ENCODE measurements at regions not wholly inside any gene's neighbourhood (a gene's known extent, or its start where the extent isn't known, plus 50 kb on each side); places are given as distances from the start of the nearest gene placed in this dataset.

DNA sequence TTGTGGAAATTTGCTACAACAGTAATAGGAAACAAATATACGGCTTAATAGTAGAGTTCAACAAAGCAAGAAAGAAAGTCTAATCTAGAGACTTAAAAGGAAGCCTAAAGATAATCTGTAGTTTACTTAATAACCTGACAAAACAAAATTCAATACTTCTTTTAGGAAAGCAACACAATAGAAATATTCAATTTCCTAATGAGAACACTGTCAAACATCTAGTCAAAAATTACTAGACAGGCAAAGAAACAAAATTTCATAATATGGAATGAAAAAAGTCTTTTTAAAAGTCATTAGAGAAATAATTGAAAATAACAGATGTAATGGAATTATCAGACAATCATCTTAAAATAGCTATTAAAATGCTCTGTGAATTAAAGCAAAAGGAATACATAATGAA is 692.5 kb upstream of the ADAMTS16 start:
- FAIRE-seq = no peak
- DNase-seq (ENCODE audit: low spot score) = no peak

DNA sequence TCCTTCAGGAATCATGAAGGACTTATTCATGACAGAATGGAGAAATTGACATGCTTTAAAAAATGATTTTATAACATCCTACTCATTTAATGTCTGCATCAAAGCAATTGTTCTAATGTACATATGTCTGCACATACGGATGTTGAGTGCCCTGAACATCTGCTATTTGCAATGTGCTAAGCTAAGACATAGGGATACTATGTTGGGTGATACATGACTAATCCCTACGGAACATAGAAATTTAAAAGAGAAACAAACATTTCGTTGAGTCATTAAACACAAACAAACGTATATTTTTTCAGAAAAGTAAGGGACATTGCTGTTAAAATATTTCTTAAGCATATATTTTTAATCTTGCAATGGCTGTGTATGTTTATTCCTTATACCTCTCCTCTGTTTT is 686.5 kb upstream of the ADAMTS16 start:
- DNase-seq (ENCODE audit: low spot score) (no peak), FAIRE-seq (no peak)

DNA sequence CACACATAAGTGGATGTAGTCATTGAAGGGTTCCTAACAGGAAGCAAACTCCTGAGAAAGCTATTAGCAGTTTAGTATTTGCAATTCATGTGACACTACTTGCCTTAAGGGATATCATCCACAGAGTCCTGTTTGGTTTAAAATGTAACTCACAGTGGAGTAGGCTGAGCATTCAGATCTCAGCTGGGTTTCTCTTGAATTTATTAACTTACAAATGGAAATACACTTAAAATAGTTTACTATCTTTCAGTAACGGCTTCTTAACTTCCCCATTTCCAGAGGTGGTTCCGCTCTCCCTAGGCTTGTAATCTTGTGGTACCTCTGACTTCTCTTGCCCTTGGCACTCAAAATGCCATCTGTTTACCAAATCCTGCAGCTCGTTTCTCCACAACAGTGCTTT is 660.7 kb upstream of the ADAMTS16 start:
- no peak for FAIRE-seq

DNA sequence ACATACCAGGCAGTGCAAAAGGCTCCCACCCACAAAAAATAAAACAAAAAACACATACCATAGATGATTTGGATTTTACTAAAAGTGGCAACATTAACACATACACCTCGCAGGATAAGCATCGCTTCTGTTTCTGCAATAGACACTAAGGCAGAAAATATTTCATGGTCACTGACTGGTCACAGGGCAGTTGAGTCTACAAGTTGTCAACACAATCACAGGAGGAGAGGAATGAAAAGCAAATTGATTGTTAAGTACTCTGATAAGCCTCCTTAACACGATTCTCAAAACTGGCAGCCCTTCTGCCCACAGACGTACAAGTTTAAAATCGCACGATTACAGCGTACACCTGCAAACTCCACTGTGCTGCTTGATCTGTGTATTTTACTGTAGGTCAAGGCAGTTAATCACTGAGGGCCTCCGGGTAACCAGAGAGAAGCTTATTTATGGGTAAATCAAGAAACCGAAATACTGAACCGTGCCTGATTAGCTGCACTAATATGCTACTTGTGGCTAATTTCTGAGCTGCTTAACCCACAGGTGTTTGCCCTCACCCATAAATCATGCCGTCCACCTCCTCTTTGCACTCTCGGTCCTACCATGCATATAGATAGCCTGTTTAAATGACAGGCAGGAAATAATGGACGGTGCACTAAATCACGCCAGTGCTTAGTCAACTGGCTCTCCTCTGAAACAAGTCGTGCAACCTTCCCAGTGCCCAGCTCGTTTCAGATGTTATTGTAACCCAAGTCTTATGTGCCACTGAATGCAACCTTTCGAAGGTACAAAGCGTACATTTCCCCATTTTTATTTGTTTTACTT is 659.4 kb upstream of the ADAMTS16 start:
- no peak for DNase-seq (ENCODE audit: low spot score)
- no peak for FAIRE-seq

More for the DNA sequence above, 660.7 kb upstream of the ADAMTS16 start:
- no peak for DNase-seq (ENCODE audit: low spot score)

DNA sequence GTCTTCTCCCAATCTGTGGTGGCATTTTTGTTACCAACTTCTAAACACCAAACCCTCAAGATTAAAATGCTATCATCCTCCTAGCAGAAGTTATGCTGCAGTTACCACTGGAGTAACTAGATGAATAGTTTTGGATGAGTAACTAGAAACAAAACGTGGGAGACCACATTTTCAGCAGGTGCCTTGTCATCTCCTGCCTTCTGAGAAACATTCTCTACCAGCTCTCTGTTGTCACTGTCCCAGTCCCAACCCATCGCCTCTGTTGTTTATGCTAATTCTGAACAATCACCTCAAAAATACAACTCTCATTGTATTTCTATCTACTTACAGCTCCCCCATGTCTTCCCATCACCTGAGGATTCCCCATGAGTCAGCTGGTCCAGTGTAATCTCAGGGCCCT is 652.5 kb upstream of the ADAMTS16 start:
- FAIRE-seq (no peak), DNase-seq (ENCODE audit: low spot score) (no peak)

DNA sequence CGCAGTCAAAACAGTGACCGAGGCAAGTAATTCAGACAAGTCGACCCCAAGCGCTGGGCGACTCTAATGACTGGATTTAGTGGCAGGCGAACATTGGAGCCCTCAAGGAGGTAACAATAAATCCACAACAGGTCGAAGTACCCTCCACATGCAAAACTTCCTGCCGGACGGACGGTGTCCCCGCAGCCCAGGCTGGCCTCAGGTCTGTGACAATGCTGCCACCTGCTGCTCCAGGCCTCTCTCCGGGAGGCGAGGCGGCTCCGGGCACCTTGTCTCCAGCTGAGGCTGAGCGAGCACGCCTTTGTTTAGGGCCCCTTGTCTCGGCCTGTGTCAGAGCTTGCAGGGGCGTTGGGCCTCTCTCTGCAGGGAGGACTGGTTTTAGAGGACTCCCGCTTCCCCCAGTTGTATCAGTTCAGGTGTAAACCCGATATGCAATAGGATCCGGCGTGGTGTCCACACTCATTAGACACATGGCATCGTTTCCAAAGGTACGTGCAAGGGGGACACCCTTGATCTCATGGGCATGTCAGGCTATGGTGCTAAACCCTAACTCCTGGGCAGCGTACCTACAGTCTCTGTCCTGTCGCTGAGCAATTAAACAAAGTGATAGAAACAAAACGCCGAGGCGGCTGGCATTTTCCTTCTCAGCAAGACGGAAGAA is 628.0 kb upstream of the ADAMTS16 start:
- DNase-seq (ENCODE audit: low spot score) (no peak), FAIRE-seq (no peak)

DNA sequence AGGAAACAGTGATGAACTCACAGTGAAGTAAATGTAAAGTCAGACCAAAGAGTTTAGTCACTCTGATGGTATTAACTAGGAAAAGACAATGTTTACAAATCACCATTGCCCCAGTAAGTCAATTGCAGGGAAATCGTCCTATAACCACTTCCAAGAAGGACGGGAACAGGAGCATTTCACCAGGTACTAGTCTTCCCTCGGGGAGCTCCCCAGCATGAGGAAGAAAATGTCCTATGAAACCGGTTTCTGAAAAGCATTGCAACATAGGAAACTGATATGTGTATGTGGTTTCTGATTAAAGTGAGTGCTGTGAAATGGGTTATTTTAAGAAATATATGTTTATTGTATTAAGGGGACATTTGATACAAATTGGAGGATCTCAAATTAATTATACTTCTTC is 626.7 kb upstream of the ADAMTS16 start:
- FAIRE-seq (no peak), DNase-seq (ENCODE audit: low spot score) (no peak)

DNA sequence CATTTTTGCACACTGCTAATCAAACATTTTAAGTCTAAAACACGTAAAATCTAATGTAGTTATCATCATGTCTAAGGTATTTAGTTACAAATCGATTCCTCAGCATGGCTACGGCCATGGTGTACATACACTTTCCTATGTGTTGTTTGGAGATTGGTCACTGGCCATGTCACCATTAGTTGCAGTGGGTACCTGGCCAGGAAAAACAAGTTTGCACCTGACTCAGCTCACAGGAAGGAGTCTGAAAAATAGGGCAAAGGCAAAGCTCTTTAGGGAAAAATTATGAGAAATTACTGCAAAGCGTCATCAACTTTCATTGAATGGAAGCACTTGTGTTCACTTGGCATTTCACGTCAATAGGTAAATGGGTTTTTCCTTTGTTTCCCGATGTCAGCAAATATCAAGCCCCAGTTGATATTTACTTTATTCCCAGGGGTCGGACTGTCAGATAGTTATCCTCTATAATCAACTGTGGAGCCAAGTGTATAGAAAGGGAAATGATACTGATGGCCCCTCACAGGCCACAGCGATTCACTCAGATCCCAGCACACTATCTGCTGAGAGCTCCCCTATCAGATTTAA is 626.0 kb upstream of the ADAMTS16 start:
- no peak for FAIRE-seq
- DNase-seq (ENCODE audit: low spot score) = no peak

DNA sequence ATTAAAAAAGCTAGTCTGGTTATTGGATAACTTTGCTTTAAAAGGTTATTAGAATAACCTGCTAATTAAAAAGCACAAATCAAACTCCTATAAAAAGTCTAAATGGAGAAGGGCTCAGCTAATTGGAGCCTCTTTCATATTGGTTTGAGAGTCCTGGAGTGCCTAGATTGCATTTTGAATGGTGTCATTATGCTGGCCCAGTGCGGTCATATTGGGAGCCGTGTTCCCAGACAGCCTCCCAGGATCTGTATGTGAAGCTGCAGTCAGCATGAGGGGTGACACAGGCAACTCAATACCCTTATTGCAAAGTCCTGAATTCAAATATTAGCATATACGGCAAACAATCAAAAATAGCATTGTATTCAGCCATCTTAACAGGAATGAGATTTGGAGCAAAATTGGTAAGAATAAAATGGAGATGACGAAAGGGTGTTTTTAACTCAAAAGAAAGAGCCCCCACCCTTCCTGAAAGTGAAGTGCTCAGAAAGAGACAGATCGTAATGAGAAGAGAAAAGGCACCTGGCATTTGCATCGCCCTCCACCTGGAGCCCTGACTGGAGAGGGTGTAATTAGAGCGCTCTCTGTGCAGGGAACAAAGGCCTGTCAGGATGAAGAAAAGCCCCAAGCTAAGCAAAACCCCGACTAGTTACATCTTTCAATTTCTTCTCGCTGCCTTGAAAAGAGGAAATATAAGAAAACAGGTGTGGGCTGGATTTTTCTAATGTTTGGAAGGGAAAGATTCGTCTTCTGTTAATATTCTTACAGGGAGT is 621.0 kb upstream of the ADAMTS16 start:
- DNase-seq (ENCODE audit: low spot score) = no peak
- FAIRE-seq = no peak

DNA sequence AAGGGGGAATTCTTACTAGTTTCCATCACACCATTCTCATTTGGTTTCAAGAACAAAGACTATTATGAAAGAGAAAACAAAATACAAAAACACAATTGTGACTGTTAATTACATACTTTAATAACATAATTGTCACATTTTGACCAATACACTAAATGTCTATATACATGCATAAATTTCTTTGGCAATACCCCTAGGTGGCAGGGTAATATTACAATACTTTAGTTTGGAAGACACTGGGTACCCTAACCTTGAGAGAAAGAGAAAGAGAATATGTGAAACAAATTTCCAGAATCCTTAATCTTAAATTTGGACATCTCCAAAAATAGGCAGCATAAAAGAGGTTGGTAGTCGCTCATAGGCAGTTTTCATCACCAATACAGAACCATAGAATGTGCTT is 619.6 kb upstream of the ADAMTS16 start:
- FAIRE-seq (no peak), DNase-seq (ENCODE audit: low spot score) (no peak)

DNA sequence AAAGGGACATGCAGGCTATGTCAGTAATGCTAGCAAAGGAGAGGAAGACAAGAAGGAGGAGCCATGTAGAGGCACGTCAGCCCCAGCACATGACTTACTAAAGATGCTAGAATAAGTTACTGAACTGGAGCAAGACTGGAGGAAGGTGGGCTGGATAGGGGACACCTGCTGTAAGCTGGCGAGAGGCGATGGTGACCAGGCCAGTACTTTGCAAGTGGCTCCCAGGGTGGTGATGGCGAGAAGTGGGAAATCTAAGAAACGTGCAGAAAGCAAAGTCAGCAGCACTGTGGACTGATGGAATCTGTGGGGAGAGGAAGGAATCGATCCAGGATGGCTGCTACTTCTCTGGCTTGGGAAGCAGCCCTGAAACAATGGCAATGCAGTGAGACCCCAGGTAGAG is 617.1 kb upstream of the ADAMTS16 start:
- DNase-seq (ENCODE audit: low spot score) (no peak), FAIRE-seq (no peak)

DNA sequence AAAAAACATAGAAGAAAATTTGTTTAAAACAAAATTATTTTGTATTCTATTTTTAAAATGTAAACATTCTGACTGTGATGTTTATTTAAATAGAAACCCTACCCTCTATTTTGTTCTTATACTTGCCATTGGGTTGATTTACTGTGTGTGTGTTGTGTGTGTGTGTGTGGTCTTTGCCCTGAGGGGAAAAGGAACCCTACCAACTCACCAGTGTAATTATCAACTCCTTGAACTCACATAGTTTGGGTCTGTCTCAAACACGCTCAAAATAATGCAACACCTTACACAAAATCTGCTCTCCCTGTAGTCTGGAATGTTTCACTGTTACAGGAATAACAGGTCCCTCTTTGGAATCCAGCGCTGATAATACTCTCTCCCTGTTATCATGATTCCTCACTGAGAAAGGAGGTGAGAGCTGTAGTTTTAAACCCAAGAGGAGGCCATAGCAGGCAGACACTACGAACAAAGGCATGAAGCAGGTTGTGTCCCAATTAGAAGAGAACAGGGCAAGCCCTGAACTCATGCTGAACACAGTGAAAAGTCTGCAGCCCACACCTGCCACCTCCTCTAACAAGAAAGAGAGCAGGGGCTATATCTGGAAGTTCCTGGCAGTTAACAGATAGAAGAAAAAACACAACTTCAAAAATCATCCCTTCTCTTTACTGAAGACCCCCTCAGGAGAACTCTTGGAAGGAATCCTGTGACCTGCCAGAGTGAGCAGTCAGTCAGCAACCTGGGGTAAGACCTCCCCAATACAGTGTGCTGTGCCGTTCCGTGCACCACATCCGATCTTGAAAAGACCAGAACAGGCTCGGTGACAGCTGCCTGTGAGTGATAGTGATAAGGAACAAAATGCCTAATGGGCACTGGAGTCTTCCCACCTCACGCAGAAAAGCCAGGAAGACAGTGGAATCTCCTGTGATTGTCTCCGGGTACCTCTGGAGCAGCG is 608.1 kb upstream of the ADAMTS16 start:
- DNase-seq (ENCODE audit: low spot score) (no peak), FAIRE-seq (no peak)

DNA sequence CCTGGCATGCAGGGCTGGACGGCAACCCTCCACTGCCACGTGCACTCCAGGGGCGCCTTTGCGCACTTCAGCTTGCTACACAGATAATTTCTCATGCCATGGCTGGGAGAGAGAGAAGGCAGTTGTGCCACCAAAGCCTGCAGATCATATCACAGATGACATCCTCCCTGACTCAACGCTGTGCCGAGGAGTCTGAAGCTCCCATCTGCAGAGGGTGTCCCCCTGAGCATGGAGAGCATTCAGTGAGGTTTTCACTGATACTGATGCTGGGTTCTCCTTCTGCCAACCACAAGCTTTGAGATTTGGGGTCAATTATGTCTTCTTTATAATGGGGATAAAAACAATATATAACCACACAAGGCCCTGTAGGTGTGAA is 607.4 kb upstream of the ADAMTS16 start:
- no peak for DNase-seq (ENCODE audit: low spot score)
- no peak for FAIRE-seq

DNA sequence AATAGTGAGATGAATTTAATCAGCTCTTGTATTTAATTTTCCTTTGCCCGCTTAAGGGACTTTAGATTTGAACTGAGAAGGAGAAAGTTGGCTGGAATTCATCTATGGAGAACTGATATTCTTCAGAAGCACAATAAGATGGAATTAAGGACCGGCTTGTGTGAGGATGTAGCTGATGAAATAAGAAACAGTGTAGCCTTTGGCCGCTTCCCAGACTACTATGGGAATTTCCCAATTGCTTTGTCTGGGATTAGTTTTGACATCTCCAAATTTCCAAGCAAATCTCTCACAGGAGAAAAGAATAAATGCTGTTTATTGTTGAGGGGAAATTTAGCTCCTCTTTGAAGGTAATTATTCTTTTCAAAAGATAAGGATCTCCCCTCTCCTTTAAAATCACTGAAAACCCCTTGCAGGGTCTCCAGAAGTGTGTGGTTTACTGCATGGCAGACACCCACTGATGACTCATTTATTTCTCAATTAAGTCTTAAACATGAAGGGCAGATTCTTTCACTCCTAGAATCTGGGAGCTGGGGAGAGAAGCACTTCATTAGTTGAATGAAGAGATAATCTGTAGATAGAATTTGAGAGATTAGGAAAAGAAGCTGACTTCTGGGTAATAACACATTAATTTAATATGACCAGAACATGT is 606.5 kb upstream of the ADAMTS16 start:
- DNase-seq (ENCODE audit: low spot score) = no peak
- no peak for FAIRE-seq

DNA sequence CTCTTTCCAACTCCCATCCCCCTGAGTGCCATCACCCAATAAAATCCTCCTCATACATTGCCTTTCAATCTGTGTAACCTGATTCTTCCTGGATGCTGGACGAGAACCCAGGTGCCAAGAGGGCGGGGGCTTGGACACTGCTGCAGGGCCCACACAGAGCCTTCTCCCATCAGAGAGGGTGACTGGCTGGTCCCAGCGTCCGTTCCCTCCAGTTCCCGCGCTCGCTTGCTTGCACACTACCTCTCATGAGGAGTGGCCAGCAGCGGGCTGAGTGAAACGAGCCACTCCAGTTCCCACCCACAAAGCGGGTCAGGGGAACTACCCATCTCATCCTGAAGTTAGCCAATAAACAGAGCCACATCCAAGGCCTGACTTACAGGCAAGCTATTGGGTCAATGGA is 602.6 kb upstream of the ADAMTS16 start:
- FAIRE-seq = no peak
- no peak for DNase-seq (ENCODE audit: low spot score)

DNA sequence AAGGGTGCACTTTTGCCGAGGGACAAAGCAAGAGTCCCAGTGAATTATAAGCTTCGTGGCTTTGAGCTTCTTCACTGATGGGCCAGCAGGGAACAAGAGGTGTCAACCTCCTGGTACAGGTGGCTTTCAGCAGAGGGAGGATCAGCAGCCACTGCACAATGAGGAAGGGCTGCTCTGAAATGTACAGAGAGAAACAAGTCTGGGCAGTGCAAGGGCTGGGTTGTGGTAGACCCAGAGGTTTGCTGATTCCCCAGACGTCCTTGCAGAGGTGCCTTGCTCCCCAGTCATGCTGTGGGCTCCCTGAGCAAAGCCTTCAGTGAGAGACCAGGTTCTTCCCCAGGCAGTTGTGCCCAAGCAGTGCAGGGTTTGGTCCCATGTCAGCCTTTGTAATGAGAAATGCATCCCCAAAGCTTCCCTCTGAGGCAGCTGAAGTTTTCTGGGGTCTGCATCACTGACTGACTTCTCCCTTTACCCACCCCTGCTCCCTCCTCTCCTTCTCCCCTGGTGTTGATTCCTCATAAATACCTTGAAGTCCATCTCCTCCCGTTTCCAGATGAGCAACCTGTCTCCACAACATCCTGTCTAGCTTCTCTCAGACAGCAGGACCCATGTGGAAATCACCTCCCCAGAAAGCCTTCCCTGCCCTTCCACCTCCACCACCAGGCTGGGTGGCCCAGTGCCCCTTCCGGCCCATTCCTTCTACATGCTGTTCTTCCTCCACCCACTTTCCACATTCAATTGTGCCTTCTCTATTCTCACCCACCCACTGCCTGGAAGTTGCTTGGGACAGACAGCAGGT is 599.6 kb upstream of the ADAMTS16 start:
- DNase-seq (ENCODE audit: low spot score) (no peak), FAIRE-seq (no peak)

DNA sequence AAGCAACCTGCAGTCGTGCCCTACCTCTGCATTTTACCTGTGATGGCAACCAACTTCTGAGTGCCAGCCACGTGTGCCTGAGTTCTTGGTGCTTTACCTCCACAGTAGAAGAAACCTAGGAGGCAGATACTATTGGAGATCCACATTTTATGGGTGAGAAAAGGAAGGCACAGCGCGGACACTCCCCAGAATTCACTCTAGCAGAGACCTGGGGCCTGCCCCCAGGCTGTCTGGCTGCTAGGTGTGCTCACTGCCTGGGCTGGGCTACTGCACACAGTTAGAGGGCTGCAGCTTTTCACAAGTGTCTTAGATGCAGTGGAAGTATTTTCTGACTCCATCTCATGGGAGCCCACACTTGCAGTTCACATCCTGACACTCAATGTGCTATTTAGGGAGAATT is 598.8 kb upstream of the ADAMTS16 start:
- FAIRE-seq (no peak), DNase-seq (ENCODE audit: low spot score) (no peak)

DNA sequence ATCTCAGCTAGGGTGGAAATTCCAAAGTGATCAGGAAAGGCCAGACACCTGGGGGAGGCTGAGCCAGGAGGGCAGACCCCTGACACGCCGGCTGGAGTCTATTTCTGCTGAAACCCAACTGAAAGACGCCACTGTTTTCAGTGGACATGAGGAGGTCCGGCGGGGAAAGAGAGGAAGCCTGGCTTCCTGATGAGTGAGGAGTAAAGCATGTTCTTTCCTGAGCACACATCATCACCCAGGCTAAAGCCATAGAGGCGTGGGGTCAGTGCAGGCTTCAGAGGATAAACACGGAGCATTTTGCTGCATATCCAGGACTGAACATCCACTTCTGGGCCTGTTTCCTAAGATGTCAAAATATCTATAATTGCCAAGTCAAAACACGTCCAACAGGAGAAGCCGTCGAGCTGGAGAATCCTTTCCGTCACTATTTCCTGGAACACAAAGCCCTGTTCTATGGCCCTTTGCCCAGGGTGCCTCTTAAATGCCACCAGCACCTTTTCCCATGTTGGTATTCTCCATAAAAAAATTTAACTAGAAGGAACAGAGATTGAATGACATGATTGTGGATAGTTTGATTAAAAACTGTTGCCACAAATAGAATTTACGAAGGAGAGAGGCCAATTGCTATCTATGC is 597.9 kb upstream of the ADAMTS16 start:
- no peak for FAIRE-seq
- no peak for DNase-seq (ENCODE audit: low spot score)

DNA sequence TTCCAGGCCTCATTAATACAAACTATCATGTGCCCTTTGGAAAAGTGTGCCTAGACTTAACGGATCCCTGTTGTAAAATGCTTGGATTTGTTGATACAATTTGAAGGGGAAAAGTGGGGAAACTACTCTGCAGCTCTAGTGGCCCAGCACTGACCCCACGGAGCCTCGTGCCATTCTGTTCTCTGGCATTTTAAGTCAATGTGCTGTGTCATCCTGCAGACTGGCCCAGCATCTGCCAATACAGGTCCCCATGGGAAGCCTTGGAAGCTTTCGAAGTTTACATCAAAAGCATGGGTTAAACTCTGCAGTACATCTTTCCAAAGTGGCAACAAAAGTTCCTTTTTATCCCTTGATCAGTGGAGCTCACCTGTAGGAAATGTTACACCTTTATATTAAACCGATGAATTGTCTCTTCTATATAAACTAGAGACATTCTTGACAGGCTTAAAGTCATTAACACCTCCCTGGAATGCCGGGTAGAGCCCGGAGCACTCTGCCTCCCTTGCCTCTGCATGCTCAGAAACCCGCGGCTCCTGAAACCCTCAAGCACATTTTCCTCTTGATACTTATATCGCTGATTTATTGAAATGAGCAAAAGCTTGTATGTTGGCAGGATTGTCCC is 596.0 kb upstream of the ADAMTS16 start:
- FAIRE-seq (no peak), DNase-seq (ENCODE audit: low spot score) (no peak)
